IMR-90 (cell line): ENCODE measurements at regions not wholly inside any gene's neighbourhood (a gene's known extent, or its start where the extent isn't known, plus 50 kb on each side); places are given as distances from the start of the nearest gene placed in this dataset.
A peak's percentile ranks its signal among the peaks of the same experiment; 100 is the strongest.

Source experiments
- ATAC-seq: fragments of 200-7000 bp; cut with Tn5 transposase; 2 replicates; pipeline ENCODE4 v1.9.1; 2020; ENCODE audit warnings: low read depth, mild to moderate bottlenecking, moderate library complexity
- BruUV-seq: library from RNA; stranded (reverse); fragments of 400-500 nt; replicated peaks from 2 replicates; lab custom pipeline; 2021; lab: Mats Ljungman, UMichigan
- CTCF ChIA-PET: fragments of 300-600 bp; formaldehyde crosslinking; extraction: SDS; loops from one replicate; lab custom pipeline; 2021; ENCODE audit warnings: antibody characterized with exemption; lab: Yijun Ruan, JAX
- POLR2A ChIA-PET: fragments of 300-600 bp; sonication (Branson Sonifier 250); formaldehyde crosslinking; loops from one replicate; lab custom pipeline; 2022; ENCODE audit warnings: antibody characterized with exemption; ENCODE audit not compliant: unreplicated experiment; lab: Charles Lee
- DNase-seq: peaks from one replicate; pipeline ENCODE4 v3.0.0; 2013
- H2AFZ ChIP-seq: replicated peaks from 2 replicates; pipeline ENCODE3; 2013; ENCODE audit warnings: low read length, mild to moderate bottlenecking; ENCODE audit not compliant: poor library complexity
- H2AK5ac ChIP-seq: 2 replicates; pipeline ENCODE4 v1.6.1; 2013; ENCODE audit warnings: low read depth, low read length, inconsistent platforms
- H2AK9ac ChIP-seq: replicated peaks from 2 replicates; pipeline ENCODE3; 2013; ENCODE audit warnings: mild to moderate bottlenecking, low read depth, low read length, moderate library complexity; ENCODE audit not compliant: poor library complexity
- H2BK120ac ChIP-seq: 2 replicates; pipeline ENCODE4 v1.6.1; 2013; ENCODE audit warnings: low read depth, low read length, inconsistent platforms
- H2BK15ac ChIP-seq: 3 replicates; pipeline ENCODE4 v1.6.1; 2013; ENCODE audit warnings: low read depth, low read length, inconsistent platforms
- H2BK20ac ChIP-seq: 2 replicates; pipeline ENCODE4 v1.6.1; 2013; ENCODE audit warnings: low read depth, mild to moderate bottlenecking, inconsistent platforms, low read length, moderate library complexity
- H2BK5ac ChIP-seq: 2 replicates; pipeline ENCODE4 v1.6.1; 2013; ENCODE audit warnings: mild to moderate bottlenecking, low read depth, low read length, inconsistent platforms; ENCODE audit not compliant: poor library complexity, severe bottlenecking
- H3K14ac ChIP-seq: replicated peaks from 2 replicates; pipeline ENCODE4 v1.6.1; 2013; ENCODE audit warnings: low read depth, low read length, inconsistent platforms
- H3K18ac ChIP-seq: 2 replicates; pipeline ENCODE4 v1.6.1; 2013; ENCODE audit warnings: low read depth, low read length, control low read depth
- H3K23ac ChIP-seq: 2 replicates; pipeline ENCODE4 v1.6.1; 2013; ENCODE audit warnings: low read depth, low read length, inconsistent platforms
- H3K27ac ChIP-seq: 2 replicates; pipeline ENCODE4 v1.5.1; 2013; ENCODE audit warnings: mild to moderate bottlenecking, control low read depth, low read length; ENCODE audit not compliant: insufficient read depth
- H3K27me3 ChIP-seq: 2 replicates; pipeline ENCODE4 v1.6.1; 2013; ENCODE audit warnings: low read length; ENCODE audit not compliant: control insufficient read depth, insufficient read depth
- H3K36me3 ChIP-seq: 2 replicates; pipeline ENCODE4 v1.6.1; 2013; ENCODE audit warnings: low read length, mixed read lengths; ENCODE audit not compliant: control insufficient read depth, insufficient read depth
- H3K4ac ChIP-seq: 2 replicates; pipeline ENCODE4 v1.6.1; 2013; ENCODE audit warnings: low read depth, low read length, inconsistent platforms
- H3K4me1 ChIP-seq: 2 replicates; pipeline ENCODE4 v1.6.1; 2013; ENCODE audit warnings: low read length, mixed read lengths; ENCODE audit not compliant: control insufficient read depth, insufficient read depth
- H3K4me2 ChIP-seq: 2 replicates; pipeline ENCODE4 v1.6.1; 2013; ENCODE audit warnings: low read depth, mild to moderate bottlenecking, control low read depth, low read length, moderate library complexity
- H3K4me3 ChIP-seq: 2 replicates; pipeline ENCODE4 v1.5.1; 2013; ENCODE audit warnings: low read depth, mild to moderate bottlenecking, control low read depth, low read length, moderate library complexity; ENCODE audit not compliant: insufficient read depth
- H3K56ac ChIP-seq: 2 replicates; pipeline ENCODE4 v1.6.1; 2013; ENCODE audit warnings: low read length, inconsistent platforms; ENCODE audit not compliant: insufficient read depth; ENCODE audit errors: extremely low read depth
- H3K79me1 ChIP-seq, 2 experiments: 2 replicates each; pipeline ENCODE4 v1.6.1; 2013; ENCODE audit warnings: low read length in 2 of 2, inconsistent platforms in 1 of 2, low read depth in 1 of 2
- H3K9ac ChIP-seq: 2 replicates; pipeline ENCODE4 v1.6.1; 2013; ENCODE audit warnings: low read depth, low read length, control low read depth
- H3K9me1 ChIP-seq: 2 replicates; pipeline ENCODE4 v1.6.1; 2013; ENCODE audit warnings: low read length, inconsistent platforms; ENCODE audit not compliant: insufficient read depth
- H3K9me3 ChIP-seq: 2 replicates; pipeline ENCODE4 v1.6.1; 2013; ENCODE audit warnings: low read length; ENCODE audit not compliant: control insufficient read depth, insufficient read depth
- H4K20me1 ChIP-seq: 2 replicates; pipeline ENCODE4 v1.6.1; 2013; ENCODE audit warnings: low read length, inconsistent platforms; ENCODE audit not compliant: insufficient read depth
- H4K5ac ChIP-seq: 2 replicates; pipeline ENCODE4 v1.6.1; 2013; ENCODE audit warnings: mild to moderate bottlenecking, low read depth, low read length, control low read depth
- H4K8ac ChIP-seq, 2 experiments: 2 replicates each; pipeline ENCODE4 v1.6.1; 2013; ENCODE audit warnings: low read depth in 2 of 2, low read length in 2 of 2, control low read depth in 1 of 2, inconsistent platforms in 1 of 2
- H4K91ac ChIP-seq: 2 replicates; pipeline ENCODE4 v1.6.1; 2013; ENCODE audit warnings: low read depth, low read length, inconsistent platforms; ENCODE audit not compliant: insufficient read depth
- MAFK ChIP-seq: IDR thresholded peaks from 2 replicates; pipeline ENCODE4 v1.6.1; 2012; ENCODE audit warnings: low read depth, low read length, improper control_type of control experiment
- MAZ ChIP-seq: IDR thresholded peaks from 2 replicates; pipeline ENCODE4 v1.6.1; 2012; ENCODE audit warnings: low read depth, mild to moderate bottlenecking, low read length, improper control_type of control experiment, moderate library complexity, borderline replicate concordance
- SMC3 ChIP-seq: fragments of 150-350 bp; IDR thresholded peaks from 2 replicates; pipeline ENCODE4 v1.6.1; 2016; ENCODE audit warnings: low read depth, mild to moderate bottlenecking, antibody characterized with exemption, low read length, moderate library complexity
- WGBS, 2 experiments: methylation state at CpG; one replicate each; pipeline versions ENCODE4 v1.1.5 to v1.1.7; 2013; ENCODE audit warnings: missing lambda C conversion rate in 2 of 2; ENCODE audit not compliant: insufficient read length in 1 of 2; ENCODE audit errors: extremely low coverage in 2 of 2; 5-methylcytosine and 5-hydroxymethylcytosine counted together
- dilution Hi-C: fragments of 300-500 bp; cut with HindIII; formaldehyde crosslinking; loops from one replicate; pipeline ENCODE4 v1.14.3; 2018; ENCODE audit warnings: low sequenced_read_pairs; ENCODE audit not compliant: unreplicated experiment
- in situ Hi-C: fragments of 300-500 bp; cut with MboI; formaldehyde crosslinking; loops from 3 replicates; pipeline ENCODE4 v1.14.3; 2019; ENCODE audit warnings: low sequenced_read_pairs, inconsistent platforms, mixed read lengths
- intact Hi-C: fragments of 100-400 bp; cut with micrococcal nuclease; formaldehyde crosslinking; loops from 2 replicates; pipeline ENCODE4 v1.10.0; 2022

GRCh38 chr6:113347436-113347835, 509.7 kb upstream of the MARCKS start:
- peak overlapping the region; percentile 2 for H2BK5ac ChIP-seq
- no peaks in the 10 kb centered on the region for H3K79me1 ChIP-seq
- H3K9me3 ChIP-seq: no peaks in the 10 kb centered on the region
- no peaks in the 10 kb centered on the region for H3K27me3 ChIP-seq
- H2BK20ac ChIP-seq: peak overlapping the region; percentile 79; the same call in 1 of the 2 replicates
- H3K9ac ChIP-seq: no peak overlapping the region
- peak; percentile 87 for DNase-seq
- peak overlapping the region; percentile 16; the same call in 2 of the 3 replicates for H2BK15ac ChIP-seq
- H2AFZ ChIP-seq: no peak overlapping the region
- H3K23ac ChIP-seq: no peak overlapping the region
- peak; percentile 27; the same call in 1 of the 2 replicates for ATAC-seq
- ChIA-PET CTCF (no interaction called here), POLR2A (no interaction called here)
- peak overlapping the region; percentile 45 for H3K4ac ChIP-seq
- H2AK5ac ChIP-seq: no peak overlapping the region
- peak overlapping the region; percentile 37; the same call in 1 of the 2 replicates for H3K14ac ChIP-seq
- peaks cover 20% of the 10 kb centered on the region for H3K4me1 ChIP-seq
- no CpG with 5 or more reads among the region's 3 CpGs for WGBS, 2 experiments
- no peaks in the 10 kb centered on the region for H3K36me3 ChIP-seq
- peak overlapping the region in 1 of 2 experiments; percentile 1; a peak in 1 of 4 replicates for H4K8ac ChIP-seq
- TF ChIP-seq SMC3: no peak
- TF ChIP-seq MAFK: peak; percentile 27; the same call in 1 of the 2 replicates
- TF ChIP-seq MAZ: no peak
- H4K91ac ChIP-seq: peak overlapping the region; percentile 14; the same call in 1 of the 2 replicates
- intact Hi-C loops: no loop called here
- H3K27ac ChIP-seq: no peak overlapping the region
- H3K4me2 ChIP-seq: peak overlapping the region; percentile 0; the same call in 1 of the 2 replicates
- H2BK120ac ChIP-seq: no peak overlapping the region; the same call in 1 of the 2 replicates
- H3K4me3 ChIP-seq: no peak overlapping the region
- peak overlapping the region; percentile 31; the same call in 1 of the 2 replicates for H3K18ac ChIP-seq
- H3K56ac ChIP-seq: no peak overlapping the region
- H3K9me1 ChIP-seq: peaks cover 8% of the 10 kb centered on the region
- no peak overlapping the region for H2AK9ac ChIP-seq
- BruUV-seq: no TSS peak
- dilution Hi-C loops: no loop called here
- in situ Hi-C loops: no loop called here
- H4K20me1 ChIP-seq: no peaks in the 10 kb centered on the region
- peak overlapping the region; percentile 4; the same call in 1 of the 2 replicates for H4K5ac ChIP-seq
